H1 (cell line): ENCODE measurements at regions not wholly inside any gene's neighbourhood (a gene's known extent, or its start where the extent isn't known, plus 50 kb on each side); places are given as distances from the start of the nearest gene placed in this dataset.

Experiments
- CTCF ChIA-PET: fragments of 300-600 bp; sonication (Branson Sonifier 250); formaldehyde crosslinking; loops from one replicate; lab custom pipeline; 2021; ENCODE audit not compliant: partially characterized antibody; lab: Charles Lee
- POLR2A ChIA-PET: fragments of 300-600 bp; sonication (Branson Sonifier 250); formaldehyde crosslinking; loops from one replicate; lab custom pipeline; 2021; ENCODE audit warnings: inconsistent platforms; ENCODE audit not compliant: partially characterized antibody; lab: Charles Lee
- DNase-seq, 2 experiments: peaks; one replicate each; pipeline versions ENCODE4 v3.0.0 to v3.0.0-alpha.2; 2010 to 2022; ENCODE audit warnings: low spot score in 2 of 2, low read depth in 1 of 2, mixed read lengths in 1 of 2
- FAIRE-seq: peaks from 2 replicates; lab custom pipeline; 2011; peaks lifted over from hg19 to GRCh38; lab: Jason Lieb, UNC
- H2AFZ ChIP-seq: 2 replicates; pipeline ENCODE4 v1.8.1; 2012; ENCODE audit warnings: low read length, inconsistent platforms
- H2AK5ac ChIP-seq: 2 replicates; pipeline ENCODE4 v1.6.1; 2013; ENCODE audit warnings: low read depth, low read length
- H2BK120ac ChIP-seq: replicated peaks from 2 replicates; pipeline ENCODE3; 2013; ENCODE audit warnings: low read depth, low read length, inconsistent platforms
- H2BK12ac ChIP-seq: 2 replicates; pipeline ENCODE4 v1.6.1; 2013; ENCODE audit warnings: low read depth, low read length
- H2BK15ac ChIP-seq: 2 replicates; pipeline ENCODE4 v1.6.1; 2013; ENCODE audit warnings: low read length
- H2BK20ac ChIP-seq: 2 replicates; pipeline ENCODE4 v1.6.1; 2013; ENCODE audit warnings: low read length
- H2BK5ac ChIP-seq: 2 replicates; pipeline ENCODE4 v1.6.1; 2013; ENCODE audit warnings: low read depth, low read length
- H3K14ac ChIP-seq: 2 replicates; pipeline ENCODE4 v1.6.1; 2013; ENCODE audit warnings: inconsistent platforms; ENCODE audit not compliant: insufficient read length
- H3K18ac ChIP-seq: 2 replicates; pipeline ENCODE4 v1.6.1; 2013; ENCODE audit warnings: low read length; ENCODE audit errors: extremely low read depth
- H3K23ac ChIP-seq: 2 replicates; pipeline ENCODE4 v1.6.1; 2013; ENCODE audit warnings: inconsistent platforms; ENCODE audit not compliant: insufficient read length
- H3K23me2 ChIP-seq: 2 replicates; pipeline ENCODE4 v1.6.1; 2013; ENCODE audit warnings: low read depth, low read length
- H3K27ac ChIP-seq: 2 replicates; pipeline ENCODE4 v1.6.1; 2011; ENCODE audit warnings: low read depth, low read length, inconsistent platforms
- H3K27me3 ChIP-seq, 4 experiments: replicated peaks in 1 of 4; 1 replicate in 1 of 4; 2 replicates in 3 of 4; pipeline versions ENCODE4 v1.6.1 to v1.8.1; 2011 to 2013; ENCODE audit warnings: low read length in 3 of 4, mild to moderate bottlenecking in 3 of 4, inconsistent platforms in 2 of 4, mixed read lengths in 2 of 4, moderate library complexity in 1 of 4; ENCODE audit not compliant: control insufficient read depth in 3 of 4, insufficient read depth in 3 of 4; ENCODE audit errors: extremely low read depth in 1 of 4
- H3K36me3 ChIP-seq, 4 experiments: 2 replicates each; pipeline versions ENCODE4 v1.6.1 to v1.8.1; 2011 to 2013; ENCODE audit warnings: mild to moderate bottlenecking in 4 of 4, low read length in 3 of 4, moderate library complexity in 2 of 4, control low read depth in 1 of 4, inconsistent platforms in 1 of 4; ENCODE audit not compliant: insufficient read depth in 4 of 4, control insufficient read depth in 2 of 4
- H3K4ac ChIP-seq: replicated peaks from 2 replicates; pipeline ENCODE3; 2013; ENCODE audit warnings: low read length, low read depth, mixed read lengths, inconsistent platforms; ENCODE audit not compliant: insufficient read length
- H3K4me1 ChIP-seq, 4 experiments: replicated peaks in 1 of 4; 1 replicate in 1 of 4; 2 replicates in 3 of 4; pipeline versions ENCODE4 v1.6.1 to v1.8.1; 2011 to 2013; ENCODE audit warnings: low read length in 3 of 4, inconsistent platforms in 2 of 4, mixed read lengths in 1 of 4; ENCODE audit not compliant: insufficient read depth in 4 of 4, control insufficient read depth in 3 of 4
- H3K4me2 ChIP-seq, 2 experiments: 2 replicates each; pipeline versions ENCODE4 v1.6.1 to v1.8.1; 2011 to 2013; ENCODE audit warnings: low read depth in 2 of 2, low read length in 2 of 2, control low read depth in 1 of 2, inconsistent platforms in 1 of 2, mild to moderate bottlenecking in 1 of 2; ENCODE audit not compliant: insufficient read depth in 1 of 2
- H3K4me3 ChIP-seq, 4 experiments: fragments of 200-600, 300-600 bp in 1 of 4; sonication (generic), shearing (Covaris generic), sonication (Bioruptor Twin) in 1 of 4; 2 replicates each; pipeline versions ENCODE4 v1.5.1 to v1.8.1; 2011 to 2016; ENCODE audit warnings: low read length in 4 of 4, low read depth in 3 of 4, control low read depth in 2 of 4, inconsistent platforms in 2 of 4, mild to moderate bottlenecking in 2 of 4, mixed read lengths in 1 of 4, moderate library complexity in 1 of 4; ENCODE audit not compliant: insufficient read depth in 2 of 4; ENCODE audit errors: extremely low read depth in 1 of 4
- H3K56ac ChIP-seq: replicated peaks from 2 replicates; pipeline ENCODE3; 2013; ENCODE audit warnings: low read depth, mild to moderate bottlenecking, mixed read lengths, low read length, inconsistent platforms; ENCODE audit not compliant: insufficient read length
- H3K79me1 ChIP-seq: 2 replicates; pipeline ENCODE4 v1.6.1; 2013; ENCODE audit warnings: low read depth, low read length, control low read depth
- H3K79me2 ChIP-seq, 2 experiments: 2 replicates each; pipeline versions ENCODE4 v1.6.1 to v1.8.1; 2012 to 2013; ENCODE audit warnings: low read length in 2 of 2, mild to moderate bottlenecking in 2 of 2, inconsistent platforms in 1 of 2; ENCODE audit not compliant: insufficient read depth in 2 of 2, control insufficient read depth in 1 of 2
- H3K9ac ChIP-seq, 4 experiments: replicated peaks in 1 of 4; 1 replicate in 1 of 4; 2 replicates in 3 of 4; pipeline versions ENCODE4 v1.6.1 to v1.8.1; 2011 to 2013; ENCODE audit warnings: low read depth in 3 of 4, low read length in 3 of 4, control low read depth in 2 of 4, mild to moderate bottlenecking in 2 of 4, moderate library complexity in 2 of 4, inconsistent platforms in 1 of 4; ENCODE audit errors: extremely low read depth in 1 of 4
- H3K9me3 ChIP-seq, 2 experiments: 2 replicates each; pipeline versions ENCODE4 v1.6.1 to v1.8.1; 2012 to 2013; ENCODE audit warnings: mild to moderate bottlenecking in 2 of 2, moderate library complexity in 2 of 2, control low read depth in 1 of 2, inconsistent platforms in 1 of 2, low read depth in 1 of 2, low read length in 1 of 2, mixed read lengths in 1 of 2; ENCODE audit not compliant: insufficient read depth in 2 of 2
- H4K20me1 ChIP-seq, 2 experiments: replicated peaks in 1 of 2; 2 replicates each; pipeline versions ENCODE3 to v1.8.1; 2011 to 2013; ENCODE audit warnings: inconsistent platforms in 2 of 2, low read length in 2 of 2, mild to moderate bottlenecking in 1 of 2; ENCODE audit not compliant: insufficient read depth in 2 of 2, control insufficient read depth in 1 of 2
- H4K5ac ChIP-seq: 2 replicates; pipeline ENCODE4 v1.6.1; 2013; ENCODE audit warnings: low read length, low read depth, mixed read lengths, inconsistent platforms; ENCODE audit not compliant: insufficient read length
- H4K8ac ChIP-seq: 2 replicates; pipeline ENCODE4 v1.8.0; 2013; ENCODE audit warnings: mild to moderate bottlenecking, moderate library complexity, low read length, inconsistent platforms; ENCODE audit not compliant: insufficient read depth; ENCODE audit errors: extremely low read depth
- H4K91ac ChIP-seq: replicated peaks from 2 replicates; pipeline ENCODE3; 2013; ENCODE audit warnings: low read length, mixed read lengths, inconsistent platforms; ENCODE audit not compliant: insufficient read length
- BCL11A ChIP-seq, 2 experiments: IDR thresholded peaks; one replicate each; pipeline ENCODE4 v1.6.1; 2011; ENCODE audit warnings: low read depth in 2 of 2, low read length in 2 of 2, mild to moderate bottlenecking in 2 of 2
- CEBPB ChIP-seq: IDR thresholded peaks from 2 replicates; pipeline ENCODE4 v1.6.1; 2012; ENCODE audit warnings: low read depth, low read length
- EP300 ChIP-seq, 2 experiments: IDR thresholded peaks; 1 replicate in 1 of 2; 2 replicates in 1 of 2; pipeline ENCODE4 v1.6.1; 2011 to 2012; ENCODE audit warnings: low read depth in 2 of 2, low read length in 2 of 2, mild to moderate bottlenecking in 2 of 2, borderline replicate concordance in 1 of 2, inconsistent platforms in 1 of 2, moderate library complexity in 1 of 2
- FOSL1 ChIP-seq: IDR thresholded peaks from 2 replicates; pipeline ENCODE4 v1.6.1; 2011; ENCODE audit warnings: mild to moderate bottlenecking, low read depth, low read length, moderate library complexity; ENCODE audit not compliant: insufficient read depth
- HDAC6 ChIP-seq: IDR thresholded peaks from one replicate; pipeline ENCODE4 v1.7.1; 2012; ENCODE audit warnings: low read depth, mild to moderate bottlenecking, inconsistent platforms, low read length, moderate library complexity
- JUND ChIP-seq: IDR thresholded peaks from 2 replicates; pipeline ENCODE4 v1.6.1; 2011; ENCODE audit warnings: mild to moderate bottlenecking, improper control_type of control experiment, low read length
- NANOG ChIP-seq: IDR thresholded peaks from 2 replicates; pipeline ENCODE4 v1.6.1; 2011; ENCODE audit warnings: low read length, low read depth, mild to moderate bottlenecking, inconsistent platforms; ENCODE audit not compliant: insufficient read depth, poor library complexity, severe bottlenecking
- SP2 ChIP-seq: IDR thresholded peaks from 2 replicates; pipeline ENCODE4 v1.6.1; 2012; ENCODE audit warnings: mild to moderate bottlenecking, low read length, inconsistent platforms
- SP4 ChIP-seq: IDR thresholded peaks from 2 replicates; pipeline ENCODE4 v1.6.1; 2012; ENCODE audit warnings: low read length, inconsistent platforms
- SUZ12 ChIP-seq: fragments of 200-600 bp; sonication (generic); IDR thresholded peaks from 2 replicates; pipeline ENCODE4 v1.6.1; 2012; ENCODE audit warnings: mild to moderate bottlenecking, inconsistent platforms, low read length, moderate library complexity, mixed read lengths
- TEAD4 ChIP-seq: IDR thresholded peaks from 2 replicates; pipeline ENCODE4 v1.6.1; 2012; ENCODE audit warnings: low read depth, low read length, inconsistent platforms, mixed read lengths
- YY1 ChIP-seq: IDR thresholded peaks from 2 replicates; pipeline ENCODE4 v1.6.1; 2011; ENCODE audit warnings: low read depth, mild to moderate bottlenecking, low read length
- ZNF274 ChIP-seq: IDR thresholded peaks from 2 replicates; pipeline ENCODE4 v1.7.0; 2012; ENCODE audit warnings: low read length, borderline replicate concordance; ENCODE audit errors: extremely low read depth
- WGBS, 2 experiments: shearing (Covaris generic) in 1 of 2; methylation state at CpG; one replicate each; pipeline versions ENCODE4 v1.1.6 to v1.1.7; 2013 to 2015; ENCODE audit warnings: low lambda C conversion rate in 2 of 2, mixed read lengths in 2 of 2, inconsistent platforms in 1 of 2, low coverage in 1 of 2, missing lambda C conversion rate in 1 of 2; ENCODE audit not compliant: insufficient replicate concordance in 2 of 2, insufficient coverage in 1 of 2, insufficient read length in 1 of 2; ENCODE audit errors: extremely low coverage in 1 of 2, missing lambda C conversion rate in 1 of 2; 5-methylcytosine and 5-hydroxymethylcytosine counted together

GRCh38 chr9:108347463-108348188 lies 508.2 kb downstream of the ACTL7B start:
- no peak overlapping the region for H2AK5ac ChIP-seq
- DNase-seq, result no peak

More at GRCh38 chr9:108347463-108348188, 508.2 kb downstream of the ACTL7B start:
- no peaks in the 10 kb centered on the region for H3K79me1 ChIP-seq
- no peak overlapping the region for H2AFZ ChIP-seq
- no peak overlapping the region for H2BK15ac ChIP-seq
- no peak overlapping the region for H3K4me3 ChIP-seq
- no peak overlapping the region for H3K23ac ChIP-seq
- no peaks in the 10 kb centered on the region for H3K79me2 ChIP-seq
- H2BK120ac ChIP-seq, result no peak overlapping the region
- H4K5ac ChIP-seq, result no peak overlapping the region
- no peak overlapping the region for H3K18ac ChIP-seq
- no peaks in the 10 kb centered on the region for H4K20me1 ChIP-seq
- no peaks in the 10 kb centered on the region for H3K9me3 ChIP-seq
- no peak overlapping the region for H3K9ac ChIP-seq
- FAIRE-seq, result no peak
- H2BK20ac ChIP-seq, result no peak overlapping the region
- no peak for TF ChIP-seq SP2
- no peak for TF ChIP-seq TEAD4
- no peak for TF ChIP-seq CEBPB
- no peak for TF ChIP-seq HDAC6
- TF ChIP-seq FOSL1, result no peak
- TF ChIP-seq SP4, result no peak
- no peak for TF ChIP-seq JUND
- no peak for TF ChIP-seq EP300 (IDR thresholded peaks at IDR 0.05; ENCODE audit: borderline replicate concordance in 1 of 2, low read depth in 2 of 2, low read length in 2 of 2)
- no peak for TF ChIP-seq BCL11A (IDR thresholded peaks at IDR 0.05; ENCODE audit: low read depth in 2 of 2, low read length in 2 of 2)
- TF ChIP-seq NANOG, result no peak
- TF ChIP-seq YY1, result no peak
- no peak for TF ChIP-seq ZNF274
- no peak for TF ChIP-seq SUZ12
- H4K91ac ChIP-seq, result no peak overlapping the region
- no peak overlapping the region for H4K8ac ChIP-seq
- CTCF ChIA-PET, result interaction anchor here (0.6 kb wide), 1 partner anchor 63 kb away, joined by 4 read pairs; no protein-coding TSS in a partner anchor
- no peak overlapping the region for H3K27ac ChIP-seq
- H2BK5ac ChIP-seq, result no peak overlapping the region
- no peaks in the 10 kb centered on the region for H3K4me1 ChIP-seq
- no peak overlapping the region for H3K14ac ChIP-seq
- no peaks in the 10 kb centered on the region for H3K23me2 ChIP-seq
- no peaks in the 10 kb centered on the region for H3K36me3 ChIP-seq
- 96% methylated on average over 9 of the region's 9 CpGs; no CpG with 5 or more reads in 1 of the 2 experiments for WGBS, 2 experiments
- H3K4me2 ChIP-seq, result no peak overlapping the region
- POLR2A ChIA-PET, result no interaction called here
- H3K4ac ChIP-seq, result no peak overlapping the region
- H3K56ac ChIP-seq, result no peak overlapping the region
- no peaks in the 10 kb centered on the region for H3K27me3 ChIP-seq
- no peak overlapping the region for H2BK12ac ChIP-seq
